ENCODE measurements at regions not wholly inside any gene's neighbourhood (a gene's known extent, or its start where the extent isn't known, plus 50 kb on each side); places are given as distances from the start of the nearest gene placed in this dataset.

GRCh38 chr2:100753444-100753843, 66.5 kb upstream of the NPAS2 start:
- Histone ChIP-seq H3K4me3 (no peak overlapping the region), H3K4me1 (peaks cover 0 to 4% (median 0%) of the 10 kb centered on the region in 3 donors), H3K36me3 (no peaks in the 10 kb centered on the region), H3K27me3 (no peaks in the 10 kb centered on the region), H3K9me3 (no peaks in the 10 kb centered on the region), H3K27ac (no peak overlapping the region)
- intact Hi-C loops (cut with DNase I): no loop called here
- DNase-seq (no peak), FAIRE-seq (no peak), ATAC-seq (no peak)
- whole genome bisulfite sequencing, 2 donors: 84 to 90% methylated on average over 4 of the region's 4 CpGs
- TF ChIP-seq, protein P1, sequence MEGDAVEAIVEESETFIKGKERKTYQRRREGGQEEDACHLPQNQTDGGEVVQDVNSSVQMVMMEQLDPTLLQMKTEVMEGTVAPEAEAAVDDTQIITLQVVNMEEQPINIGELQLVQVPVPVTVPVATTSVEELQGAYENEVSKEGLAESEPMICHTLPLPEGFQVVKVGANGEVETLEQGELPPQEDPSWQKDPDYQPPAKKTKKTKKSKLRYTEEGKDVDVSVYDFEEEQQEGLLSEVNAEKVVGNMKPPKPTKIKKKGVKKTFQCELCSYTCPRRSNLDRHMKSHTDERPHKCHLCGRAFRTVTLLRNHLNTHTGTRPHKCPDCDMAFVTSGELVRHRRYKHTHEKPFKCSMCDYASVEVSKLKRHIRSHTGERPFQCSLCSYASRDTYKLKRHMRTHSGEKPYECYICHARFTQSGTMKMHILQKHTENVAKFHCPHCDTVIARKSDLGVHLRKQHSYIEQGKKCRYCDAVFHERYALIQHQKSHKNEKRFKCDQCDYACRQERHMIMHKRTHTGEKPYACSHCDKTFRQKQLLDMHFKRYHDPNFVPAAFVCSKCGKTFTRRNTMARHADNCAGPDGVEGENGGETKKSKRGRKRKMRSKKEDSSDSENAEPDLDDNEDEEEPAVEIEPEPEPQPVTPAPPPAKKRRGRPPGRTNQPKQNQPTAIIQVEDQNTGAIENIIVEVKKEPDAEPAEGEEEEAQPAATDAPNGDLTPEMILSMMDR (IDR thresholded peaks at IDR 0.05): no peak

DNA sequence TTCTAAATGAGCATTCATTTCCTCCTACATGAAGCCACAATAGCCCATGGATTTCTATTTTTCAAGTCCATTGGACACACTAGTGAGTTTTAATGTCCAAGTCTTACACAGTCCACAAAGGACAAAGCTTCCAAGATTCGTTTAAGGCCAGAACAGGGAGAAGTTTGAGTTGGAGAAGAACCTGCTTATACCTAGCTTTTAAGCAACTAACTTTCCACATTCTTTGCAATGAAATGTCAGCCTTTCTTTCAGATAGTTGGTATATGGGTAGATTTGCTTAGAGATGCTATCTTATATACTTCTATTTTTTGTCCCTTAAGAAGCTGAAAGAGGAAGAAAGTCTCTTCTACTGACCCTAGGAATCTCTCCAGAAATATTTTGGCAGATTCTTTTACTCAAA, 66.1 kb upstream of the NPAS2 start:
- 77 to 79% methylated on average over 1 of the region's 1 CpG for WGBS, 2 donors
- Histone ChIP-seq H3K9me3 (no peaks in the 10 kb centered on the region), H3K36me3 (no peaks in the 10 kb centered on the region), H3K4me3 (no peak overlapping the region), H3K4me1 (peaks cover 0 to 4% (median 0%) of the 10 kb centered on the region in 3 donors), H3K27me3 (no peaks in the 10 kb centered on the region), H3K27ac (no peak overlapping the region)
- ATAC-seq: no peak
- no peak for FAIRE-seq
- no peak for DNase-seq
- intact Hi-C loops (cut with DNase I): no loop called here
- TF ChIP-seq, protein P1 (IDR thresholded peaks at IDR 0.05): no peak

DNA sequence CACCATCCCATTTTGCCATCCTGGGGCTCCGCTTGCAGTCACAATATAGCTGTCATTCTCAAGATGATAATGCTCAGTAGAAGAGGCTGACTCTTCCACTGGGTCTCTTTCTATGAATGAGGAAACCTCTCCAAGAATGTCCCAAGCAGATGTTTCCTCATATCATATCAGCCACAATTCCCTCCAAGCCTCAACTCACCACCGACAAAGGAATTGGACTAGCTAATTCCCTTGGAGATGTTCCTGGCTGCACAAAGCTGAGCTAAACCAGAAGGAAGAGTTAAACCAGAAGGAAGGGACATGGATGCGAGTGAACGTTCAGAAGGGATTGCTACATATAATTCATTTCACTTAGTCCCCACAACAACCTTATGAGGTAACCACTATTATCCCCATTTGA, 65.0 kb upstream of the NPAS2 start:
- H3K27ac ChIP-seq: no peak overlapping the region
- peaks cover 0 to 4% (median 0%) of the 10 kb centered on the region in 3 donors for H3K4me1 ChIP-seq
- ATAC-seq (peak in 1 of 4 donors; percentile 29), DNase-seq (no peak), FAIRE-seq (no peak)
- no peaks in the 10 kb centered on the region for H3K36me3 ChIP-seq
- TF ChIP-seq, protein P1 (IDR thresholded peaks at IDR 0.05): no peak
- H3K9me3 ChIP-seq: no peaks in the 10 kb centered on the region
- no peaks in the 10 kb centered on the region for H3K27me3 ChIP-seq
- no peak overlapping the region for H3K4me3 ChIP-seq
- WGBS, 2 donors: 78 to 79% methylated on average over 4 of the region's 4 CpGs
- intact Hi-C loops (cut with DNase I): no loop called here

- H3K4me1 ChIP-seq: peaks cover 0 to 4% (median 0%) of the 10 kb centered on the region in 3 donors
- H3K36me3 ChIP-seq: no peaks in the 10 kb centered on the region
- no peaks in the 10 kb centered on the region for H3K9me3 ChIP-seq
- intact Hi-C loops (cut with DNase I): no loop called here
- FAIRE-seq: no peak
- ATAC-seq: no peak
- no peak overlapping the region for H3K4me3 ChIP-seq
- no peaks in the 10 kb centered on the region for H3K27me3 ChIP-seq
- DNase-seq: no peak
- no peak overlapping the region for H3K27ac ChIP-seq
- TF ChIP-seq, protein P1 (IDR thresholded peaks at IDR 0.05): no peak
- 64 to 80% methylated on average over 2 of the region's 2 CpGs for WGBS, 2 donors
These were observed 64.5 kb upstream of the NPAS2 start for GRCh38 chr2:100755441-100755840.

DNA sequence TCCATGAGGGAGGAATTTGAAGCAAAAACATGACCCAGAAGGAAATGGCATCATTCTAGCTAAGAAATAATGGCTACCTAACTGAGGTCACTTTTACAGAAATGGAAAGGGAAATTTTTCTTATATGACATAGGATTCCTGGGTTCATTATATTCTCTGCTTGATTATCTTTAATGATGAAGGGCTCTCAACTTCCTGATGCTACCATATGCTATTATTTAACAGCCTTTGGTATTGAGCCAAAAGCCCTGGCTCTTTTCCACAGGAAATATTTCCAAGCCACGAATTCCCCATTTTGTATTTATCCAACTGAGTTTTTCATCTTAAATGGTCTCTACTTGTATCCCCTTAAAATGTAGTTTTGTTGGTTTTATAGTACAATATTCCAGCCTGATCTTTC, 63.2 kb upstream of the NPAS2 start:
- FAIRE-seq (no peak), ATAC-seq (no peak), DNase-seq (no peak)
- no peaks in the 10 kb centered on the region for H3K36me3 ChIP-seq
- WGBS, 2 donors: 18 to 19% methylated on average over 1 of the region's 1 CpG
- intact Hi-C loops (cut with DNase I): no loop called here
- no peak overlapping the region for H3K4me3 ChIP-seq
- H3K27me3 ChIP-seq: no peaks in the 10 kb centered on the region
- TF ChIP-seq, protein P1 (IDR thresholded peaks at IDR 0.05): no peak
- H3K9me3 ChIP-seq: no peaks in the 10 kb centered on the region
- peaks cover 0 to 4% (median 0%) of the 10 kb centered on the region in 3 donors for H3K4me1 ChIP-seq
- H3K27ac ChIP-seq: no peak overlapping the region
